ENCODE measurements at regions not wholly inside any gene's neighbourhood (a gene's known extent, or its start where the extent isn't known, plus 50 kb on each side); places are given as distances from the start of the nearest gene placed in this dataset.

DNA sequence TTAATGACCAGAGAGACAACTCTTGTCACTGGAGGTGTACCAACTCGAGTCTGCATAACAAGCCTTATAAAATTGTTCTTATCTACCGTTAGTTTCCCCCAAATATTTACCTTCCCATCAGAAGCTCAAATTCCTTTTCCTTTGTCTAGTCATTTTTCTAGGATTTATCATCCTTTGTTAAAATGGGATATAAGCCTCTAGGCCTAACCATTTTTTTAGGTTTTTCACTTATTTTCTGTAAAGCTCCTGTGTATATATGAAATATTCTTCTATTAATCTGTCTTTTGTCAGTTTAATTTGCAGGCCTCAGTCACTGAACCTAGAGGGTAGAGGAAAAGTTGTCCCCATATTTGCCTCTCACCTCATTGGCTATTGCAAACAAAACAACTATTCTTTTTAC, 99.6 kb upstream of the TNFAIP3 start (continued):
- TF ChIP-seq, protein P1, sequence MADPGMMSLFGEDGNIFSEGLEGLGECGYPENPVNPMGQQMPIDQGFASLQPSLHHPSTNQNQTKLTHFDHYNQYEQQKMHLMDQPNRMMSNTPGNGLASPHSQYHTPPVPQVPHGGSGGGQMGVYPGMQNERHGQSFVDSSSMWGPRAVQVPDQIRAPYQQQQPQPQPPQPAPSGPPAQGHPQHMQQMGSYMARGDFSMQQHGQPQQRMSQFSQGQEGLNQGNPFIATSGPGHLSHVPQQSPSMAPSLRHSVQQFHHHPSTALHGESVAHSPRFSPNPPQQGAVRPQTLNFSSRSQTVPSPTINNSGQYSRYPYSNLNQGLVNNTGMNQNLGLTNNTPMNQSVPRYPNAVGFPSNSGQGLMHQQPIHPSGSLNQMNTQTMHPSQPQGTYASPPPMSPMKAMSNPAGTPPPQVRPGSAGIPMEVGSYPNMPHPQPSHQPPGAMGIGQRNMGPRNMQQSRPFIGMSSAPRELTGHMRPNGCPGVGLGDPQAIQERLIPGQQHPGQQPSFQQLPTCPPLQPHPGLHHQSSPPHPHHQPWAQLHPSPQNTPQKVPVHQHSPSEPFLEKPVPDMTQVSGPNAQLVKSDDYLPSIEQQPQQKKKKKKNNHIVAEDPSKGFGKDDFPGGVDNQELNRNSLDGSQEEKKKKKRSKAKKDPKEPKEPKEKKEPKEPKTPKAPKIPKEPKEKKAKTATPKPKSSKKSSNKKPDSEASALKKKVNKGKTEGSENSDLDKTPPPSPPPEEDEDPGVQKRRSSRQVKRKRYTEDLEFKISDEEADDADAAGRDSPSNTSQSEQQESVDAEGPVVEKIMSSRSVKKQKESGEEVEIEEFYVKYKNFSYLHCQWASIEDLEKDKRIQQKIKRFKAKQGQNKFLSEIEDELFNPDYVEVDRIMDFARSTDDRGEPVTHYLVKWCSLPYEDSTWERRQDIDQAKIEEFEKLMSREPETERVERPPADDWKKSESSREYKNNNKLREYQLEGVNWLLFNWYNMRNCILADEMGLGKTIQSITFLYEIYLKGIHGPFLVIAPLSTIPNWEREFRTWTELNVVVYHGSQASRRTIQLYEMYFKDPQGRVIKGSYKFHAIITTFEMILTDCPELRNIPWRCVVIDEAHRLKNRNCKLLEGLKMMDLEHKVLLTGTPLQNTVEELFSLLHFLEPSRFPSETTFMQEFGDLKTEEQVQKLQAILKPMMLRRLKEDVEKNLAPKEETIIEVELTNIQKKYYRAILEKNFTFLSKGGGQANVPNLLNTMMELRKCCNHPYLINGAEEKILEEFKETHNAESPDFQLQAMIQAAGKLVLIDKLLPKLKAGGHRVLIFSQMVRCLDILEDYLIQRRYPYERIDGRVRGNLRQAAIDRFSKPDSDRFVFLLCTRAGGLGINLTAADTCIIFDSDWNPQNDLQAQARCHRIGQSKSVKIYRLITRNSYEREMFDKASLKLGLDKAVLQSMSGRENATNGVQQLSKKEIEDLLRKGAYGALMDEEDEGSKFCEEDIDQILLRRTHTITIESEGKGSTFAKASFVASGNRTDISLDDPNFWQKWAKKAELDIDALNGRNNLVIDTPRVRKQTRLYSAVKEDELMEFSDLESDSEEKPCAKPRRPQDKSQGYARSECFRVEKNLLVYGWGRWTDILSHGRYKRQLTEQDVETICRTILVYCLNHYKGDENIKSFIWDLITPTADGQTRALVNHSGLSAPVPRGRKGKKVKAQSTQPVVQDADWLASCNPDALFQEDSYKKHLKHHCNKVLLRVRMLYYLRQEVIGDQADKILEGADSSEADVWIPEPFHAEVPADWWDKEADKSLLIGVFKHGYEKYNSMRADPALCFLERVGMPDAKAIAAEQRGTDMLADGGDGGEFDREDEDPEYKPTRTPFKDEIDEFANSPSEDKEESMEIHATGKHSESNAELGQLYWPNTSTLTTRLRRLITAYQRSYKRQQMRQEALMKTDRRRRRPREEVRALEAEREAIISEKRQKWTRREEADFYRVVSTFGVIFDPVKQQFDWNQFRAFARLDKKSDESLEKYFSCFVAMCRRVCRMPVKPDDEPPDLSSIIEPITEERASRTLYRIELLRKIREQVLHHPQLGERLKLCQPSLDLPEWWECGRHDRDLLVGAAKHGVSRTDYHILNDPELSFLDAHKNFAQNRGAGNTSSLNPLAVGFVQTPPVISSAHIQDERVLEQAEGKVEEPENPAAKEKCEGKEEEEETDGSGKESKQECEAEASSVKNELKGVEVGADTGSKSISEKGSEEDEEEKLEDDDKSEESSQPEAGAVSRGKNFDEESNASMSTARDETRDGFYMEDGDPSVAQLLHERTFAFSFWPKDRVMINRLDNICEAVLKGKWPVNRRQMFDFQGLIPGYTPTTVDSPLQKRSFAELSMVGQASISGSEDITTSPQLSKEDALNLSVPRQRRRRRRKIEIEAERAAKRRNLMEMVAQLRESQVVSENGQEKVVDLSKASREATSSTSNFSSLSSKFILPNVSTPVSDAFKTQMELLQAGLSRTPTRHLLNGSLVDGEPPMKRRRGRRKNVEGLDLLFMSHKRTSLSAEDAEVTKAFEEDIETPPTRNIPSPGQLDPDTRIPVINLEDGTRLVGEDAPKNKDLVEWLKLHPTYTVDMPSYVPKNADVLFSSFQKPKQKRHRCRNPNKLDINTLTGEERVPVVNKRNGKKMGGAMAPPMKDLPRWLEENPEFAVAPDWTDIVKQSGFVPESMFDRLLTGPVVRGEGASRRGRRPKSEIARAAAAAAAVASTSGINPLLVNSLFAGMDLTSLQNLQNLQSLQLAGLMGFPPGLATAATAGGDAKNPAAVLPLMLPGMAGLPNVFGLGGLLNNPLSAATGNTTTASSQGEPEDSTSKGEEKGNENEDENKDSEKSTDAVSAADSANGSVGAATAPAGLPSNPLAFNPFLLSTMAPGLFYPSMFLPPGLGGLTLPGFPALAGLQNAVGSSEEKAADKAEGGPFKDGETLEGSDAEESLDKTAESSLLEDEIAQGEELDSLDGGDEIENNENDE (IDR thresholded peaks at IDR 0.05; ENCODE audit: insufficient replicate concordance, low read length): no peak
- no peak for TF ChIP-seq TAF1 (IDR thresholded peaks at IDR 0.05; ENCODE audit: low read depth, low read length)
- TF ChIP-seq SAP30 (IDR thresholded peaks at IDR 0.05; ENCODE audit: insufficient read depth, insufficient replicate concordance, low read length): no peak
- TF ChIP-seq NRF1 (IDR thresholded peaks at IDR 0.05; ENCODE audit: low read depth, low read length): no peak
- no peak for TF ChIP-seq RXRA (IDR thresholded peaks at IDR 0.05; ENCODE audit: insufficient read depth, low read depth, low read length)
- TF ChIP-seq YY1 (IDR thresholded peaks at IDR 0.05; ENCODE audit: low read depth, low read length): no peak

Measured in H1 (cell line).